Suppressor macrophage (primary cell): ENCODE measurements at regions not wholly inside any gene's neighbourhood (a gene's known extent, or its start where the extent isn't known, plus 50 kb on each side); places are given as distances from the start of the nearest gene placed in this dataset.

Source experiments
- DNase-seq, 4 experiments: peaks; one replicate each; pipeline ENCODE4 v3.0.0-alpha.2; 2020 to 2022

DNA sequence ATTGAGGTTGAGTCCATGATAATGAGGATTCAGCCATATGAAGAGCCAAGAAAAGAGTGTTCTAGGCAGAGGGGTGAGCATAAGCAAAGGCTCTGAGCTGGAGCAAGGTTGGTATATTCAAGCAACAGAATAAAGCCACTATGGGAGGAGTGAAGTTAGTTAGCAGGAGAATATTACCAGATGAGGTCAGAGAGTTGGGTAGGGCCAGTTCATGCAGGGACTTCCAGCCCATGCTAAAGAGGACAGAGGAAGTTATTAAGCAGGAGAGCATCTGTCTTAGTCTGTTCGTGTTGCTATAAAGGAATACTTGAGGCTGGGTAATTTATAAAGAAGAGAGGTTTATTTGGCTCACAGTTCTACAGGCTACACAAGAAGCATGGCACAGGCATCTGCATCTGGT is 57.1 kb upstream of the ATG10 start:
- no peak for DNase-seq

- no peak for DNase-seq
Observed at GRCh38 chr5:81912933-81913332, 58.9 kb upstream of the ATG10 start.

GRCh38 chr5:81909677-81910076 is 62.1 kb upstream of the ATG10 start:
- DNase-seq = peak in 3 of 4 experiments; percentile 13 to 50 (median 29)

DNA sequence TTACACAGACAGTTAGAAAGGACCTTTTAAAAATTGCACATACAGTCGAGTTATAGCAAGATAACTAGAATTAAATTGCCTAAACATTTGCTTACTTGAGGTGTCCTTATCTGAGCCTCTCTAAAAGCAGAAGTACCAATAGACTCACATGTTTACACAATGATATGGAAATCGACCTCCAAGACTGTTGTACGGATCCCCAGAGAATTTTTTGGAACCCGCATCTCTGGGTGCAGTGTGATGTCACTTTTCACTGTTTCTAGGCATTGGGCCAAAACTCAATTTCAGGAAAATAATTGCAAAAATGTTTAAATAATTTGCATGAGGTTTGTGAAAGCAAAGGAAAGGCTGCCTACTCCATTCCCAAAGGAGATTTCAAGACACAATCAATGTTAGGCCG is 63.1 kb upstream of the ATG10 start:
- DNase-seq = peak in 2 of 4 experiments; percentile 25 to 30

- no peak for DNase-seq
Observed at GRCh38 chr5:81908044-81908443, 63.8 kb upstream of the ATG10 start.

DNA sequence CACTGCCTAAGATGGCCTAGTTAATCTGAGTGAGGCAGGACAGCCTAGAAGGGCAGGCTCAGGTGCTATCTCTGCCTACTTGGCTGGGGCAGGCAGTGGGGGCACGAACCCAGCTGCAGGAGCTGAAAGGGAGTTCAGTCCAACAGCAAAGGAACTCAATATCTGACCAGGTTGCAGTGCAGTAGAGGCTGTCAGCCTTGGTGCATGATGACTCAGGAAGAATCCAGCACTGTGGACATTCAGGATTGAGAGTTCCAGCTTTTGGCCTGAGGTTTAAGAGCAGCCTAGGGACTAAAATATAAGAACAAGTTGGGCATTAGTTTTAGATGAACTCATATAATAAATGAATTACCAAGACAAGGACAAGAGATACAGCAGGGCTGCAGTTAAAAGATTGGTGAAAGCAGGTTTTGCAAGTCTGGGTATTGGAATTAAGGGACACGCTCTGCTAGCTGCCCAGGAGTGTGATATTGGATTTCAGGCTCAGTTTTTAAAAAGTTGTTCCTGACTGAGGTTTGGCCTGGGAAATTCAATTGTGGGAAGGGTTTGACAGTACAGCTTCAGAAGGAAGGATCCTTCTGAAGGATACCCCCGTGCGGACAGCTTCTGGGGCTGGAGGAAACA is 64.7 kb upstream of the ATG10 start:
- no peak for DNase-seq

DNA sequence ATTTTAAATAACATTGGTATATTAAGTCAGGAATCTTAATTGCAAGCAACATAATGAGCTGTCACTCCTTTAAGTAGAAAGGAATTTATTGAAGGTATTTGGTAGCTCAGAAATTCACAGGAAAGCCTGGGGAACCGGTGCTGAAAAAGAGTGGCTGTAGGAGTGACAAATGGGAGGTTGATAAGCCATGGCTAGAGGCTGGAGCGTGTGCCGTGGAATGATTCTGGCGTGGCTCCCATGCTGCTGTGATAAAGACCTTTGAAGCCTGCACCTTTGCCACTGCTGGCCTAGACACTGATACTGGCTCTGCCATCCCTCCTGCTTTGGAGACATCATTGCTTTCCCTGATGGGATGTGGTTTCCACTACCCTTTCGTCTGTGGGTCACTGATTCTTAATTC is 65.7 kb upstream of the ATG10 start:
- no peak for DNase-seq

- DNase-seq = no peak
Observed at GRCh38 chr5:81904861-81905260, 67.0 kb upstream of the ATG10 start.

- DNase-seq = no peak
Observed at GRCh38 chr5:81904166-81904565, 67.7 kb upstream of the ATG10 start.

GRCh38 chr5:81901586-81901985 is 70.2 kb upstream of the ATG10 start:
- no peak for DNase-seq

DNA sequence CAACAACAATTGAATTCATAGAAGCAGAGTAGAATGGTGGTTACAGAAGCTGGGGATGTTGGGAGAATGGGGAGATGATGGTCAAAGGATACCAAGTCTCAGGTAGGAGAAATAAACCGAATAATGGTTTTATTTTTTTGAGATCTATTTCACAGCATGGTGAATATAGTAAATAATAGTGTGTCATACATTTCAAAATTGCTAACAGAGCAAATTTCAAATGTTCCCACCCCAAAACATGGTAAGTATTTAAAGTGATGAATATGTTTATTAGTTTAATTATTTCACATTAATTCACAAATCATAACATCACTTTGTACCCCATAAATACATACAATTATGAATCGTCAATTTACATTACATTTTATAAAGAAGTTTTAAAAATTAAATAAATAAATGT is 72.7 kb upstream of the ATG10 start:
- DNase-seq = no peak

- DNase-seq = peak; percentile 27 to 86 (median 58)
Observed at GRCh38 chr5:81898403-81898802, 73.4 kb upstream of the ATG10 start.

DNA sequence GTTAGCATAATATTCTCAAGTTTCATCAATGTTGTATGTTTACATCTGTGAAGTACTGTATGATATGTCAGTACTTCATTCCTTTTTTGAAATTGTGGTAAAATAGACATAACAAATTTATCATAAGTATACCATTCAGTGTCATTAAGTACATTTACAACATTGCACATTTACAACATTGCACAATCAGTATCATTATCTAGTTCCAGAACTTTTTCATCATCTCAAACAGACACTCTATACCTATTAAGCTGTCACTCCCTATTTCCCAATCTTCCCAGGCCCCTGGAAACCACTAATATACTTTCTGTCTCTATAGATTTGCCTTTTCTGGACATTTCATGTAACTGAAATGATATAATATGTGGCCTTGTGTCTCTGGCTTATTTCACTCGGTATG is 75.1 kb upstream of the ATG10 start:
- peak in 2 of 4 experiments; percentile 4 to 12 for DNase-seq

DNA sequence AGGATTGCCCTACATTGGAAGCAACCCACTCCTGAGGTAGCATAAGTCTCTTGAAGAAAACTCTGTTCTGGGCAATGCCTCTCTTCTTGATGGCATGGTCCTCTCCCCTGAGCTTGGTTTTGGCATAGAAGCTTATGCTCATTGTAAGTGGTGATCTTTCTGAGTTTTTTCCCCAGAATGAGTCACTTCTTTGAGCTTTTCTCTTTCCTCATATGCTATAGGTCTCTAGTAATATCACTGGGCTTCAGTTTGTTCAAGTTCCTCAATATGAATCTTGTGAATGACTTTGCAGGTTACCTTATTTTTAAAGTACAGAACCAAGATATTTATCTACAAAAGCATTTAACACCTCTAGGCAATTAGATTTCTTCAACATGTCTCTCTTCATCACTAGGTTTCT is 76.5 kb upstream of the ATG10 start:
- peak; percentile 43 to 85 (median 66) for DNase-seq

DNA sequence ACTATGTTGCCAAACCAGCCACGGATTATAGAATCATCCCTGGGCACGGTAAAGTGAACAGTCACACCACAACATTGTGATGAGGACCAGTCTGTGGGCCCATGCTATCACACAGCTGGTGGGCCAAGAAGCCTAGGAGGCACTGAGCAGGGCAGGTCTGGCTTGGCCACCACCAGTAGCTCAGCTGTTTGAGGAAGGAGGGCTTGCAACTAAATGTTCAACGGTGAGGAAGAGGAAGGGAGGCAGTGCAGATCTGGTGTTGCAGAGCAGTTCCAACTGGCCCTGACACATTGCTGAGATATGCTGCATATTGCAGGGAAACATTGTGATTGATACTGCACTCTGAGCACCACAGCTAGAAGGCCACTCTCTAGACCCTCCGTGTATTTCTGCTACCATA is 77.9 kb upstream of the ATG10 start:
- DNase-seq = peak in 3 of 4 experiments; percentile 22 to 48 (median 43)

DNA sequence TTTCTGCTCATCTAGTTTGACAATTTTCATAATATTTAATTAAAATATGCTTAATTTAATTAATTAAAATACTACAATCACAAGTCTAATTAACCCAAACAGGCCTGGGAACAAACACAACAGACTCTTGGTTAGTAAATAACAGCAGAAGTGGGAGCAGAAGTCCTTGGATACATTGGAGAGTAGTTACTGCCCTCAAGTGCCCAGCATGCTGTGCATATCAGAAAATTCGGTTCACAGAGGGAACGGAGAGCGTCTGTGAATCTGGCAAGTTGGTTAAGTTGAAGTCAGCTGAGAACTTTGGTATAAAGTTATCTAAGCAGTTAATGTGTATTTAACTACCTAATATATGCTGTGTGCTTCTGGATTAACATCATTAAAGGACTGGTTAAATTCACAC is 87.0 kb upstream of the ATG10 start:
- no peak for DNase-seq

DNA sequence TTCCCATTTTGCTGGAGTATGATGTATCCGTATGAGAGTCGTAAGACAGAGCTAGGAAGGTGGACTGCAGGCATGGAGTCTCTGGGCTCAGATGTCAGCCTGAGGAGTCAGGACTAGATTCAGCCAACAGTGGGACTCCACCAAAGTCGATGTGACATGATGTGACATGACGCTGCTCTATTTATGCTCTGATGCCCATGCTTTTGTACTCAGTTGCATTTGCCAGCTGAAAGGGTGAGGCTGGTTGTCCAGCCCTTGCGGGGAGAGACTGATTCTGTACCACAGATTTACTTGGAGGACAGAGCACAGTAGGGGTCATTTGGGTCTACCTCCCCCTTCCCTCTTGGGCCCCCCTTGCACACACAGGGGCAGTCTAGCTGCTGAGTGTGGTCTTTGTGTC is 88.5 kb upstream of the ATG10 start:
- no peak for DNase-seq

GRCh38 chr5:81881595-81881994 is 90.2 kb upstream of the ATG10 start:
- DNase-seq = no peak

- no peak for DNase-seq
Observed at GRCh38 chr5:81879936-81880335, 91.9 kb upstream of the ATG10 start.

- DNase-seq = peak in 1 of 4 experiments; percentile 19
Observed at GRCh38 chr5:81878333-81878732, 93.5 kb upstream of the ATG10 start.

- DNase-seq = no peak
Observed at GRCh38 chr5:81866994-81867393, 104.8 kb upstream of the ATG10 start.

DNA sequence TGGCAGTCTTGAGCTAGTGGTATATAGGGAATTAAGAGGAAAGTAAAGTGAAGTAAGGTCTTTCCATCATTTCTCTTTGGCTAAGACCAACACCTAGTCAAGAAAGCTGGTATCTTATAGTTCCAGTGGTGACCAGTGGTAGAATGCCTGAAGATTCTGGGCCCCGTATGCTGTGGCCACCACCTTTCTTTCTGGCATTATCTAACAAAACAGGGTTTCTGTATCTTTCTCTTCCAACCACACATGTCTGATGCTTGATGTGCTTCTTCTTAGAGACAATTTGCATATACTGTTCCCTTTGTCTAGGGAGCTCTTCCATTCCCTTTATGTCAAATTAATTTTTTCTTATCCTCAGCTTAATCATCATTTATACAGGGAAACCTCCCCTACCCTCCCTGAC is 109.9 kb upstream of the SSBP2 start:
- DNase-seq = no peak

- DNase-seq = no peak
Observed at GRCh38 chr5:81859624-81860023, 108.7 kb upstream of the SSBP2 start.

- peak; percentile 28 to 60 (median 53) for DNase-seq
Observed at GRCh38 chr5:81856948-81857928, 106.3 kb upstream of the SSBP2 start.
